ENCODE measurements at regions not wholly inside any gene's neighbourhood (a gene's known extent, or its start where the extent isn't known, plus 50 kb on each side); places are given as distances from the start of the nearest gene placed in this dataset.

DNA sequence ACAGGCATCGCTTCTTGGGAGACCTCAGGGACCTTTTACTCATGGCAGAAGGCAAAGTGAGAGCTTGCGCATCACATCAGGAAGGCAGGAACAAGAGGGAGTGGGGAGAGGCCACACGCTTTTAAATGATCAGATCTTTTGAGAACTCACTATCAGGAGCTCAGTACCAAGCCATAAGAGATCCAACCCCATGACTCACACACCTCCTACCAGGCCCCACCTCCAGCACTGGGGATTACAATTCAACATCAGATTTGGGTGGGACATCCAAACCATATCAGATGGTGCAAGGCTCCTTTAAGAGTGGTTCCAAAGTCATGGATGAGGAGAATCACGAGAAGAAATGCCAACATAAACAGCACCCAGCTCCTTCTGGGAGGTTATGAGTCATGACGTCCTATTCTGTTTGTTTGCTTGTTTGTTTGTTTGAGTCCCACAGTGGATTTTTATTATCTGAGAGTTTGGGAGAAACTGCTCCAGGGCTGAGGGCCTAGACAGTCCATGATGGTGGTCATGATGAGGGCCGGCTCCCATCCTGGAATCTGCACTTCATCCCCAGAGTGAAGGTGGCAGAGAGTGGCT lies 453.5 kb downstream of the GADD45G start:
- Mint-ChIP-seq H3K27me3 (peaks cover 2% of the 10 kb centered on the region), H3K27ac (no peak overlapping the region), H3K36me3 (ENCODE audit: low read depth) (no peaks in the 10 kb centered on the region), H3K4me3 (no peak overlapping the region), H3K4me1 (no peaks in the 10 kb centered on the region), H3K9me3 (peaks cover 9% of the 10 kb centered on the region)
- DNase-seq = no peak
- ATAC-seq (ENCODE audit: low read depth) = no peak
- ChIA-PET POLR2A (no interaction called here), CTCF (no interaction called here)
- intact Hi-C loops (cut with micrococcal nuclease) = no loop called here
- TF ChIP-seq, protein P1, sequence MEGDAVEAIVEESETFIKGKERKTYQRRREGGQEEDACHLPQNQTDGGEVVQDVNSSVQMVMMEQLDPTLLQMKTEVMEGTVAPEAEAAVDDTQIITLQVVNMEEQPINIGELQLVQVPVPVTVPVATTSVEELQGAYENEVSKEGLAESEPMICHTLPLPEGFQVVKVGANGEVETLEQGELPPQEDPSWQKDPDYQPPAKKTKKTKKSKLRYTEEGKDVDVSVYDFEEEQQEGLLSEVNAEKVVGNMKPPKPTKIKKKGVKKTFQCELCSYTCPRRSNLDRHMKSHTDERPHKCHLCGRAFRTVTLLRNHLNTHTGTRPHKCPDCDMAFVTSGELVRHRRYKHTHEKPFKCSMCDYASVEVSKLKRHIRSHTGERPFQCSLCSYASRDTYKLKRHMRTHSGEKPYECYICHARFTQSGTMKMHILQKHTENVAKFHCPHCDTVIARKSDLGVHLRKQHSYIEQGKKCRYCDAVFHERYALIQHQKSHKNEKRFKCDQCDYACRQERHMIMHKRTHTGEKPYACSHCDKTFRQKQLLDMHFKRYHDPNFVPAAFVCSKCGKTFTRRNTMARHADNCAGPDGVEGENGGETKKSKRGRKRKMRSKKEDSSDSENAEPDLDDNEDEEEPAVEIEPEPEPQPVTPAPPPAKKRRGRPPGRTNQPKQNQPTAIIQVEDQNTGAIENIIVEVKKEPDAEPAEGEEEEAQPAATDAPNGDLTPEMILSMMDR (IDR thresholded peaks at IDR 0.05) = no peak

DNA sequence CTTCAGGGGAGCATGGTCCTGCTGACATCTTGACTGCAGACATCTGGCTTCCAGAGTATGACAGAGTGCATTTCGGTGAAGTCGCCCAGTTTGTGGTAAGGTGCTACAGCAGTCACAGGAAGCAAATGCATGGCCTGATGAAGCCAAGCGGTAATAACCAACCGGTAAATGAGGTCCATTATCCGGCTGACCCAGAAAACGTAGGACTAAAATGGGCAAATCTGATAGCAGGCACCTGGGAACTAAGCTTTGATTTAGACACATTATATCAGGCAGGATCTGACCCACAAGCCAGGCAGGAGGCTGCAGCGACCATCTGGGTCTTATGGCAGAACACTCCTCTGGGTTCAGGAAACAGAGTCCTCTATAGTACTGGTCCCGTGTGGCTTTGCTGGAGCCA lies 454.6 kb downstream of the GADD45G start:
- Mint-ChIP-seq H3K27ac (no peak overlapping the region), H3K4me3 (no peak overlapping the region), H3K36me3 (ENCODE audit: low read depth) (no peaks in the 10 kb centered on the region), H3K4me1 (no peaks in the 10 kb centered on the region), H3K9me3 (peaks cover 9% of the 10 kb centered on the region), H3K27me3 (peaks cover 4% of the 10 kb centered on the region)
- DNase-seq (no peak), ATAC-seq (ENCODE audit: low read depth) (no peak)
- intact Hi-C loops (cut with micrococcal nuclease) = no loop called here
- POLR2A ChIA-PET = no interaction called here
- TF ChIP-seq, protein P1 (IDR thresholded peaks at IDR 0.05) = no peak
- CTCF ChIA-PET = no interaction called here

DNA sequence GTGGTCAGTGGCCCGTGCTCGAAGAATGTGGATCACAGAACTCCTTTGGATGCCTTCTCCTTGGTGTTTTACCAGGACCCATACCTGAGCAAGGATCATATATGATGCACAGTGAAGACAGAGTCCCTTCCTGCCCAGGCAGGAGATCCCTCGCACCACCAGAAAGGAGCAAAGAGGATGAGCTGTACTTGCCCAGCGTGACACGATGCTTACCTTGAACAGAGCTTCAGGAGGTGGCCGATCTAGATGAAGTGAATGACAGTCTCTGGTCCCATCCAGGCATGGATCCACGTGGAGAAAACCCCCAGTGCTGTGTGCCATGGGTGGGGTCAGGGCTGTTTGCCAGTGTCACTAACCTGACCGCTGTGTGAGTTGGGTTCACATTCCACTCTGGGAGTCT lies 455.4 kb downstream of the GADD45G start:
- TF ChIP-seq, protein P1 (IDR thresholded peaks at IDR 0.05) = no peak
- H3K4me3 Mint-ChIP-seq = no peak overlapping the region
- H3K27me3 Mint-ChIP-seq = peaks cover 6% of the 10 kb centered on the region
- intact Hi-C loops (cut with micrococcal nuclease) = no loop called here
- ATAC-seq (ENCODE audit: low read depth) = no peak
- ChIA-PET CTCF (no interaction called here), POLR2A (no interaction called here)
- peaks cover 9% of the 10 kb centered on the region for H3K9me3 Mint-ChIP-seq
- H3K27ac Mint-ChIP-seq = no peak overlapping the region
- no peaks in the 10 kb centered on the region for H3K36me3 Mint-ChIP-seq (ENCODE audit: low read depth)
- no peaks in the 10 kb centered on the region for H3K4me1 Mint-ChIP-seq
- no peak for DNase-seq

DNA sequence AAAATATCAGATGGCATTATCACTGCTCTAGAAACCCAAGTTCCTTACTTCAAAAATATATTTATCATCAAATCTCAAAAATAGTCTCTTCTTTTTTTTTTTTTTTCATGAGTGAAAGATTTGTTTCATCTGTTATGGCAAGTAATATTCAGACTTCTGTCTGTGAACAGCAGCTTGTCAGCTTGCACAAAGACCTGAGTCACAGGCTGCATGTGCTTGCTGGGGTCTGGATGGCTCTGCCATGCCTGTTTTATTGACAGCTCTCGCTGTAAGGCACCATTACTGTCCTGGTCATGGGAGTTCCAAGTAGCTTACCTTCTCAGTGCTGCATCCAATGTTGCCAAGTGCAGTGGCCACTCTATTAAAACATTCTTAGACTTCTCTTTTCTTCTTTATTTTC lies 456.4 kb downstream of the GADD45G start:
- H3K4me1 Mint-ChIP-seq = no peaks in the 10 kb centered on the region
- no peak overlapping the region for H3K4me3 Mint-ChIP-seq
- intact Hi-C loops (cut with micrococcal nuclease) = no loop called here
- ChIA-PET POLR2A (no interaction called here), CTCF (interaction anchor here (0.6 kb wide), 1 partner anchor 650 kb away, joined by 3 read pairs; no protein-coding TSS in a partner anchor)
- no peak for DNase-seq
- H3K36me3 Mint-ChIP-seq (ENCODE audit: low read depth) = no peaks in the 10 kb centered on the region
- peaks cover 2% of the 10 kb centered on the region for H3K9me3 Mint-ChIP-seq
- H3K27ac Mint-ChIP-seq = no peak overlapping the region
- TF ChIP-seq, protein P1 (IDR thresholded peaks at IDR 0.05) = no peak
- no peak for ATAC-seq (ENCODE audit: low read depth)
- peaks cover 4% of the 10 kb centered on the region for H3K27me3 Mint-ChIP-seq

DNA sequence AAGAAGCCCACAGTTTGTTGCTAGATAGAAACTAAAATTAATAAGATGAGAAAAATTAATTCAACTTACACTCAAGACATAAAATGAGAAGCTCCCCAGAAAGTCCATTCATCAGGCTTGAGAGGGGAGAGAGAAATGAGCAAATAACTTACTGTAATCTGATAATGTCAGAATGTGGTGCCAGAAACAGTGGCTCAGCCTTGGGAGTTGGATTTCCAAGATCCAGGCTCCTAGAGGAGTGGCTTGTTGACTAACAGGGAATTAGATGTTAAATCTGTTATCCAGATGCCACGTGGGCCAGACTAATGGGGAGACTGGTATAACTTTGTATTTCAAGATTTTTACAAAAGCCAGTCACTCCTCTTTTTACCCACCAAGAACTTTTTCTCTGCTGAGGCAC lies 458.2 kb downstream of the GADD45G start:
- TF ChIP-seq, protein P1 (IDR thresholded peaks at IDR 0.05) = no peak
- POLR2A ChIA-PET = no interaction called here
- CTCF ChIA-PET = no interaction called here
- Mint-ChIP-seq H3K27me3 (peaks cover 7% of the 10 kb centered on the region), H3K36me3 (ENCODE audit: low read depth) (no peaks in the 10 kb centered on the region), H3K27ac (no peak overlapping the region), H3K9me3 (no peaks in the 10 kb centered on the region), H3K4me1 (no peaks in the 10 kb centered on the region), H3K4me3 (no peak overlapping the region)
- no peak for DNase-seq
- intact Hi-C loops (cut with micrococcal nuclease) = no loop called here
- ATAC-seq (ENCODE audit: low read depth) = no peak

All from activated B cell treated with CpG ODN at 0.5 μM for 24 hours (primary cell).